ENCODE measurements at regions not wholly inside any gene's neighbourhood (a gene's known extent, or its start where the extent isn't known, plus 50 kb on each side); places are given as distances from the start of the nearest gene placed in this dataset.

DNA sequence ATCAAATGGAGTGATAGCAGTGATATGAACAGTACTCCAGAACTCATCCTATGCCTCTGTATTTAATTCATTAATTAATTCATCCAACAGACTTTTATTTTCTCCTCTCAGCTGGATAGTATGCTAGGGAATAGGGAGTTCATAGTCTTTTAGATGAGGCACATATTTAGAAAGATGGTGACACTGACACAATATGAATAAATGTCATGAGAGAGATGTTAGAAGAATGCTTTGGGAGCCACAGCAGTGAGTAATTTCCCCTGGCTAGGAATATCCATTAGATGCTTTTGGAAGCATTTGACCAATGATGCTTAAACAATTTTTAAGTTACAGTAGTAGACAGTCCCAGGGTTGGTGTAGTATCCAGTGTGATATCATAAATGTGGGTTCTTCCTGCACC lies 428.7 kb upstream of the SGCD start:
- TF ChIP-seq, protein P1, sequence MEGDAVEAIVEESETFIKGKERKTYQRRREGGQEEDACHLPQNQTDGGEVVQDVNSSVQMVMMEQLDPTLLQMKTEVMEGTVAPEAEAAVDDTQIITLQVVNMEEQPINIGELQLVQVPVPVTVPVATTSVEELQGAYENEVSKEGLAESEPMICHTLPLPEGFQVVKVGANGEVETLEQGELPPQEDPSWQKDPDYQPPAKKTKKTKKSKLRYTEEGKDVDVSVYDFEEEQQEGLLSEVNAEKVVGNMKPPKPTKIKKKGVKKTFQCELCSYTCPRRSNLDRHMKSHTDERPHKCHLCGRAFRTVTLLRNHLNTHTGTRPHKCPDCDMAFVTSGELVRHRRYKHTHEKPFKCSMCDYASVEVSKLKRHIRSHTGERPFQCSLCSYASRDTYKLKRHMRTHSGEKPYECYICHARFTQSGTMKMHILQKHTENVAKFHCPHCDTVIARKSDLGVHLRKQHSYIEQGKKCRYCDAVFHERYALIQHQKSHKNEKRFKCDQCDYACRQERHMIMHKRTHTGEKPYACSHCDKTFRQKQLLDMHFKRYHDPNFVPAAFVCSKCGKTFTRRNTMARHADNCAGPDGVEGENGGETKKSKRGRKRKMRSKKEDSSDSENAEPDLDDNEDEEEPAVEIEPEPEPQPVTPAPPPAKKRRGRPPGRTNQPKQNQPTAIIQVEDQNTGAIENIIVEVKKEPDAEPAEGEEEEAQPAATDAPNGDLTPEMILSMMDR (IDR thresholded peaks at IDR 0.05; ENCODE audit: borderline replicate concordance, insufficient read depth, low read depth, low read length): no peak
- H3K4me3 ChIP-seq (ENCODE audit: low read depth, low read length): no peak overlapping the region

DNA sequence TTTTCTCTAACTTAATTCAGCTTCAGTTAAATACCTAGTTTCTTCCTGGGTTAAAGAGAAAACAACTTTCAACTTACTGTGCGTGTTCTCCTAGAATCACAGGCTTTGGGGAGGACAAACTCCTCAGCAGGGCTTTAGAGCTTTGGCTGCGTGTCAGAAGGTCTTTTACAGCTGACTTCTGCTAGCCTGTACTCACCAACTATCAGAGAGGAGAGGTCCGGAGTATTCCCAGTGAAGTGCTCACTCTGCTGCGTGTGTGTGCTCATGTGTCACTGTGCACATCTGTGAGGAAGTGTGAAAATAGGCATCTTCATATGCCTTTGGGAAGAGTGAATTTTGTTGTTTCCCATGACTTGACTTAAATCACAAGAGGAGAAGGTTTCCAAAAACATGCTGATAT lies 423.2 kb upstream of the SGCD start:
- no peak overlapping the region for H3K4me3 ChIP-seq (ENCODE audit: low read depth, low read length)
- TF ChIP-seq, protein P1 (IDR thresholded peaks at IDR 0.05; ENCODE audit: borderline replicate concordance, insufficient read depth, low read depth, low read length): no peak

DNA sequence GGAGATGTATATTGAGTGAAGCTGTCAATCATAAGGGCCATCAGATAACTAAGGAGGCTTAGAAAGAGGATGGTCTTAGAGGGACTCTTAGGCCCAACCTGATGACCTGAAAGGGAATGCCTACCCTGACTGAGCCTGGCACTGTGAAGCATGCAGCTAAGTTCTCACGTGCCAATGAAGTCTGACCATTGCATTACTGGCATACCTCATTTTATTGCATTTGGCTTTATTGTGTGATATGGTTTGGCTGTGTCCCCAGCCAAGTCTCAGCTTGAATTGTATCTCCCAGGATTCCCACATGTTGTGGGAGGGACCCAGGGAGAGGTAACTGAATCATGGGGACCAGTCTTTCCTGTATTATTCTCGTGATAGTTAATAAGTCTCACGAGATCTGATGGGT lies 421.6 kb upstream of the SGCD start:
- TF ChIP-seq, protein P1 (IDR thresholded peaks at IDR 0.05; ENCODE audit: borderline replicate concordance, insufficient read depth, low read depth, low read length): no peak
- H3K4me3 ChIP-seq (ENCODE audit: low read depth, low read length): no peak overlapping the region

DNA sequence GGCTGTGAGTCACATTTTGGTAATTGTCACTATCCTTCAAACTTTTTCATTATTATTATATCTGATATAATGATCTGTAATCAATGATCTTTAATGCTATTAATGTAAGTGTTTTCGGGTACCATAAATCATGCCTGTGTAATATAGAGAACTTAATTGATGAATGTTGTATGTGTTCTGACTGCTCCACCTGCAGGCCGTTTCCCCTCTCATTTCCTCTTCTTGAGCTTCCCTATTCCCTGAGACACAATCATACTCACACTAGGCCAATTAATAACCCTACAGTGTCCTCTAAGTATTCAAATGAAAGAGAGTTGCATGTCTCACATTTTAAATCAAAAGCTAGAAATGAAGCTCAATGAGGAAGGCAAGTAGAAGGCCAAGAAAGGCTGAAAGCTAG lies 420.9 kb upstream of the SGCD start:
- H3K4me3 ChIP-seq (ENCODE audit: low read depth, low read length): no peak overlapping the region
- TF ChIP-seq, protein P1 (IDR thresholded peaks at IDR 0.05; ENCODE audit: borderline replicate concordance, insufficient read depth, low read depth, low read length): no peak

DNA sequence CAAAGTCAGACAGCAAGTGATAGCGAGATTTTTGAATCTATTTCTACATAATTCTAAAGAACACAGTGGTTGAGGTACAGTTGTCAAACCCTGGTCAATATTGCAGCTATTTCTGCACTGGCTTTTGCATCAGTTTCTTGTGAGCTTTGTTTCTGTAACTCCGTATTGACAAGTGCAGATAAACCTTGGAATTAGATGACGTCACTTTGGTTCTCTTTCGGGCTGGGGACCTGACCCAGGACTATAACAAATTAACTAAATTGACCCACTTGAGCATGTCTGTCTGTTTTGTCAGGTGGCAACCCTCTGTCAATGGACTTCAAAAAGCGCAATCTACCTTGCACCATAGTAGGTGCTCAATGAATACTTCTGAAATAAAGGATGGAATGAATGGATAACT lies 418.4 kb upstream of the SGCD start:
- H3K4me3 ChIP-seq (ENCODE audit: low read depth, low read length): no peak overlapping the region
- TF ChIP-seq, protein P1 (IDR thresholded peaks at IDR 0.05; ENCODE audit: borderline replicate concordance, insufficient read depth, low read depth, low read length): no peak

DNA sequence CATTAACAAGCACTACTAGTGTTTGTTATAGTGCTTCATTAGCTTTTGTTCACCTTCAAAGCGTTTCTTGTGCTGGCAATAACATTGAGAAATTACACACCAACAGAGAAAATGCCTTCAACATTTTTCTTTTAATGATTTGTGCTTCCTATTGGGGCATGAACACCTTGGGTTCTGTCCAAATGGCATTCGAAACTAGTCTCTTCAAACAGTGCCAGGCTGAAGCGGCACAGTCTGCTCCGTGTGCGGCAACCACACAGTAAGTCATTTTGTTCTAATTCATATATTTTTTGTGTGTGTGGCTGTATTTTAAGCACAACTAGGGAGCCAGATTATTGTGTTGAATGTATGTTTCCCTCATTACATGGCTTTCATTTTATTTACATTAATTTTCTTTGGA lies 414.7 kb upstream of the SGCD start:
- TF ChIP-seq, protein P1 (IDR thresholded peaks at IDR 0.05; ENCODE audit: borderline replicate concordance, insufficient read depth, low read depth, low read length): no peak
- no peak overlapping the region for H3K4me3 ChIP-seq (ENCODE audit: low read depth, low read length)

DNA sequence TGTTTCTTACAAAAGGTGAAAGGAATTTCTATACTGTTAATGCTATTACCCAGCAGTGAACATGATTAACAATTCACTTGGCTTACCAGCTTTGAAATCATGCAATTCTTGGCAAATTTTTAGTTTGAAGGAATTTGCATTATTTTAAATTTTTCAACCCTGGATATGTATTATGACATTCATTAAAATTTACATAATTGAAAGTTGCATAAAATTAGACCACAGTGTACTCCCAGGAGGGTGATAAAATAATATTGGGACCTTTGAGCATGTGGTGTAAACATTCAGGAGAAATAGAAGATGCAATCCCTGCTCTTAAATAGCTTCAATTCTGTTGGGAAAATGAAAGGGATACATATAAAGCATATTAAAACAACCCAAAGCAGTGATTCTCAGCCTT lies 412.2 kb upstream of the SGCD start:
- TF ChIP-seq, protein P1 (IDR thresholded peaks at IDR 0.05; ENCODE audit: borderline replicate concordance, insufficient read depth, low read depth, low read length): no peak
- no peak overlapping the region for H3K4me3 ChIP-seq (ENCODE audit: low read depth, low read length)

All from GM12875 (cell line).